DOHH2 (cell line): ENCODE measurements at regions not wholly inside any gene's neighbourhood (a gene's known extent, or its start where the extent isn't known, plus 50 kb on each side); places are given as distances from the start of the nearest gene placed in this dataset.

Experiments
- H3F3A ChIP-seq: fragments of 200-600 bp; sonication (generic), shearing (Covaris generic); 2 replicates; pipeline ENCODE4 v1.6.0; 2016; ENCODE audit warnings: antibody characterized with exemption, mild to moderate bottlenecking; ENCODE audit not compliant: control insufficient read depth, insufficient read depth
- H3K27ac ChIP-seq: fragments of 200-600 bp; sonication (generic); 2 replicates; pipeline ENCODE4 v1.5.1; 2014; ENCODE audit warnings: low read depth, mild to moderate bottlenecking, low read length, moderate library complexity
- H3K27me3 ChIP-seq: fragments of 200-600 bp; sonication (generic); 2 replicates; pipeline ENCODE4 v1.6.1; 2014; ENCODE audit warnings: mild to moderate bottlenecking, low read length, mixed read lengths; ENCODE audit not compliant: control insufficient read depth
- H3K36me3 ChIP-seq: fragments of 200-600 bp; sonication (generic); 2 replicates; pipeline ENCODE4 v1.6.1; 2014; ENCODE audit warnings: mild to moderate bottlenecking, low read length, moderate library complexity, mixed read lengths; ENCODE audit not compliant: control insufficient read depth
- H3K4me1 ChIP-seq: fragments of 200-600 bp; sonication (generic); 2 replicates; pipeline ENCODE4 v1.6.1; 2014; ENCODE audit warnings: mild to moderate bottlenecking, low read length, mixed read lengths; ENCODE audit not compliant: control insufficient read depth
- H3K4me2 ChIP-seq: fragments of 200-600 bp; sonication (generic); 2 replicates; pipeline ENCODE4 v1.6.0; 2014; ENCODE audit warnings: mild to moderate bottlenecking, low read length, moderate library complexity
- H3K4me3 ChIP-seq: fragments of 200-600 bp; sonication (generic); 2 replicates; pipeline ENCODE4 v1.5.1; 2014; ENCODE audit warnings: mild to moderate bottlenecking, low read length, mixed read lengths
- H3K79me2 ChIP-seq: fragments of 200-600 bp; sonication (generic); 2 replicates; pipeline ENCODE4 v1.6.1; 2014; ENCODE audit warnings: mild to moderate bottlenecking, low read length, mixed read lengths; ENCODE audit not compliant: control insufficient read depth
- H3K9me2 ChIP-seq: fragments of 200-600 bp; sonication (generic); replicated peaks from 2 replicates; pipeline ENCODE4 v1.6.1; 2014; ENCODE audit warnings: mild to moderate bottlenecking, low read length, mixed read lengths; ENCODE audit not compliant: control insufficient read depth
- H3K9me3 ChIP-seq: fragments of 200-600 bp; sonication (generic); 2 replicates; pipeline ENCODE4 v1.6.1; 2014; ENCODE audit warnings: antibody characterized with exemption, low read length, mixed read lengths; ENCODE audit not compliant: control insufficient read depth, insufficient read depth
- H4K20me1 ChIP-seq: fragments of 200-600 bp; sonication (generic); 2 replicates; pipeline ENCODE4 v1.6.0; 2014; ENCODE audit warnings: low read depth, mild to moderate bottlenecking, antibody characterized with exemption, low read length, moderate library complexity; ENCODE audit not compliant: control insufficient read depth, insufficient read depth
- EZH2phosphoT487 ChIP-seq: fragments of 200-600 bp; sonication (generic); IDR thresholded peaks from 2 replicates; pipeline ENCODE4 v1.6.1; 2017; ENCODE audit warnings: borderline replicate concordance, mild to moderate bottlenecking, antibody characterized with exemption, low read length, moderate library complexity, mixed read lengths
- TF ChIP-seq, protein P1 (sequence below): fragments of 200-600 bp; sonication (generic); IDR thresholded peaks from one replicate; pipeline ENCODE4 v1.5.1; 2014; ENCODE audit warnings: antibody characterized with exemption, mild to moderate bottlenecking, low read depth, low read length; ENCODE audit not compliant: poor library complexity, severe bottlenecking

- TF ChIP-seq, protein P1, sequence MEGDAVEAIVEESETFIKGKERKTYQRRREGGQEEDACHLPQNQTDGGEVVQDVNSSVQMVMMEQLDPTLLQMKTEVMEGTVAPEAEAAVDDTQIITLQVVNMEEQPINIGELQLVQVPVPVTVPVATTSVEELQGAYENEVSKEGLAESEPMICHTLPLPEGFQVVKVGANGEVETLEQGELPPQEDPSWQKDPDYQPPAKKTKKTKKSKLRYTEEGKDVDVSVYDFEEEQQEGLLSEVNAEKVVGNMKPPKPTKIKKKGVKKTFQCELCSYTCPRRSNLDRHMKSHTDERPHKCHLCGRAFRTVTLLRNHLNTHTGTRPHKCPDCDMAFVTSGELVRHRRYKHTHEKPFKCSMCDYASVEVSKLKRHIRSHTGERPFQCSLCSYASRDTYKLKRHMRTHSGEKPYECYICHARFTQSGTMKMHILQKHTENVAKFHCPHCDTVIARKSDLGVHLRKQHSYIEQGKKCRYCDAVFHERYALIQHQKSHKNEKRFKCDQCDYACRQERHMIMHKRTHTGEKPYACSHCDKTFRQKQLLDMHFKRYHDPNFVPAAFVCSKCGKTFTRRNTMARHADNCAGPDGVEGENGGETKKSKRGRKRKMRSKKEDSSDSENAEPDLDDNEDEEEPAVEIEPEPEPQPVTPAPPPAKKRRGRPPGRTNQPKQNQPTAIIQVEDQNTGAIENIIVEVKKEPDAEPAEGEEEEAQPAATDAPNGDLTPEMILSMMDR, result no peak
- TF ChIP-seq EZH2phosphoT487, result no peak
- H3K9me2 ChIP-seq, result no peaks in the 10 kb centered on the region
- H3K4me3 ChIP-seq, result no peak overlapping the region
- no peaks in the 10 kb centered on the region for H3F3A ChIP-seq
- no peaks in the 10 kb centered on the region for H3K9me3 ChIP-seq
- H3K4me2 ChIP-seq, result no peak overlapping the region
- H3K4me1 ChIP-seq, result no peaks in the 10 kb centered on the region
- no peak overlapping the region for H3K27ac ChIP-seq
- H3K79me2 ChIP-seq, result no peaks in the 10 kb centered on the region
- H3K36me3 ChIP-seq, result no peaks in the 10 kb centered on the region
- no peaks in the 10 kb centered on the region for H4K20me1 ChIP-seq
- H3K27me3 ChIP-seq, result no peaks in the 10 kb centered on the region
Observed at GRCh38 chr21:15650735-15651134, 79.0 kb upstream of the USP25 start.

- no peaks in the 10 kb centered on the region for H3F3A ChIP-seq
- H3K4me2 ChIP-seq, result no peak overlapping the region
- no peaks in the 10 kb centered on the region for H3K36me3 ChIP-seq
- no peaks in the 10 kb centered on the region for H3K9me2 ChIP-seq
- H3K4me3 ChIP-seq, result no peak overlapping the region
- H4K20me1 ChIP-seq, result no peaks in the 10 kb centered on the region
- H3K79me2 ChIP-seq, result no peaks in the 10 kb centered on the region
- no peaks in the 10 kb centered on the region for H3K27me3 ChIP-seq
- H3K27ac ChIP-seq, result no peak overlapping the region
- TF ChIP-seq, protein P1, result no peak
- no peak for TF ChIP-seq EZH2phosphoT487
- H3K4me1 ChIP-seq, result no peaks in the 10 kb centered on the region
- H3K9me3 ChIP-seq, result no peaks in the 10 kb centered on the region
Observed at GRCh38 chr21:15651172-15651571, 78.6 kb upstream of the USP25 start.

DNA sequence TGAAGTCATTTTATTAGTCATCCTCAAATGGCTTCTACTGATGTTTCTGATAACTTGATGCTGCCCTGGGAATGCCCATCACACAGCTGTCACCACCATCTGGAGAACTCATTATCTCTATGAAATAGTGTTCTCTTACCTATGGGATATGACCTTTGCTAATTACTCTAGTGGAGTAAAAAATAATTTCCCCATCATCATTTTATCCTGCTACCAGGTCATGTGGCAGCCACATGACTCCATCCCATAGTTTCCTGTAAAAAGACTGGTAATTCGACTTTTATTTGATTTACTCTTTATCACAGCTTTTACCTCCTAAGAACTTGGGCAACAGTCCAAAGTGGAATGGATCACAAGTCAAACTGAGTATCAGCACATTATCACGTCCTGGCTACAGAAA lies 76.1 kb upstream of the USP25 start:
- H3K9me2 ChIP-seq, result no peaks in the 10 kb centered on the region
- no peak overlapping the region for H3K4me3 ChIP-seq
- no peak overlapping the region for H3K4me2 ChIP-seq
- no peaks in the 10 kb centered on the region for H3F3A ChIP-seq
- no peaks in the 10 kb centered on the region for H3K79me2 ChIP-seq
- no peak for TF ChIP-seq EZH2phosphoT487
- TF ChIP-seq, protein P1, result no peak
- H3K36me3 ChIP-seq, result no peaks in the 10 kb centered on the region
- H3K9me3 ChIP-seq, result no peaks in the 10 kb centered on the region
- H3K27me3 ChIP-seq, result no peaks in the 10 kb centered on the region
- no peaks in the 10 kb centered on the region for H3K4me1 ChIP-seq
- no peaks in the 10 kb centered on the region for H4K20me1 ChIP-seq
- H3K27ac ChIP-seq, result no peak overlapping the region

- Histone ChIP-seq H3F3A (no peaks in the 10 kb centered on the region), H3K36me3 (no peaks in the 10 kb centered on the region), H3K9me2 (no peaks in the 10 kb centered on the region), H3K4me3 (no peak overlapping the region), H3K4me1 (no peaks in the 10 kb centered on the region), H3K4me2 (no peak overlapping the region), H3K79me2 (no peaks in the 10 kb centered on the region), H4K20me1 (no peaks in the 10 kb centered on the region), H3K9me3 (no peaks in the 10 kb centered on the region), H3K27ac (no peak overlapping the region), H3K27me3 (no peaks in the 10 kb centered on the region)
- TF ChIP-seq, protein P1, result no peak
- no peak for TF ChIP-seq EZH2phosphoT487
Observed at GRCh38 chr21:15654171-15654570, 75.6 kb upstream of the USP25 start.
